ENCODE measurements at regions not wholly inside any gene's neighbourhood (a gene's known extent, or its start where the extent isn't known, plus 50 kb on each side); places are given as distances from the start of the nearest gene placed in this dataset.
A peak's percentile ranks its signal among the peaks of the same experiment; 100 is the strongest.

DNA sequence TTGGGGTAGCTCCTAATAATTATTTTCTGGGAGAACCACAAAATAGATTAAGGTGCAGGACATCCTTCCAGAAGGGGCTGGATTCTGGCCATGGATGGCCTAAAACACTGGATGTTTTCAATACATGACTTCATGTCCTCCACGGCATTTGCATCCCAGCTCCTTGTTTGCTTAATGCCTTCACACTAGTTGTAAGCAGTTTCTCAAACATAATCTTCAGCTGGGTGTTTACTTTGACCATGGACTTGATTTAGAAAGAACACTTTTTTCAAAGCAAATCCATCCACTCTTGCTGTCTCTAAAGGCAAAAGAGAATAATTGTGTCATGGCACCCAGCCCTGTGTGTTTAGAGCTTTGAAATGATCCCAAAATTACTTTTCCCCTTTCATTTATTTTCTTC, 82.5 kb upstream of the GSX1 start (continued):
- TF ChIP-seq DMAP1 (CRISPR knock-in tag; IDR thresholded peaks at IDR 0.05) (no peak), HOXA7 (CRISPR knock-in tag; IDR thresholded peaks at IDR 0.05) (no peak), HHEX (CRISPR knock-in tag; IDR thresholded peaks at IDR 0.05) (0 out of 2 replicates have a peak, but pooled peaks have one; percentile 40), ZNF33A (CRISPR knock-in tag; IDR thresholded peaks at IDR 0.05; ENCODE audit: borderline replicate concordance) (no peak), LCORL (IDR thresholded peaks at IDR 0.05) (no peak), LCORL (CRISPR knock-in tag; IDR thresholded peaks at IDR 0.05) (no peak), ZNF34 (CRISPR knock-in tag; IDR thresholded peaks at IDR 0.05; ENCODE audit: borderline replicate concordance) (no peak), RARA (CRISPR knock-in tag; IDR thresholded peaks at IDR 0.05) (peak; percentile 54), BCL6 (CRISPR knock-in tag; IDR thresholded peaks at IDR 0.05) (peak; percentile 38; the same call in 1 of the 2 replicates)

DNA sequence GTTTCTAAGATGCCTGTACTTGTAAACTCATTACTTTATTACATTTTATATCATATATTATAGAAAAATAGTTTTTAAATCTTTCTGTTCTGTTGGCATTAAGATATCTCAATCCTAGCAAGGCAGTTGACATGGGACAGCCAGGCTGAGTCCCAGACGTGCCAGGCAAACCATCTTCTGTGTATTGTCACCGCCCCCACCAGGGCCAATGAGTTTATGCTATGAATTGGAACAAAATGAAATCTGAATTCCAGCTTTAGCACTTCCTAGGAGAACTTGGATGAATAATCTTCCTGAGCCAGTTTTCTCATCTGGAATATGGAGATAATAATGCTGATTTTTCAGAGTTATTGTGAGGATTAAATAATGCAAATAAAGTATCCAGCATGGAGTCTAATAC, 79.9 kb upstream of the GSX1 start:
- ChIA-PET POLR2A (no interaction called here), CTCF (ENCODE audit: low intra/inter-chr PET ratio, low total read pairs) (interaction anchor here (1.1 to 1.6 kb wide), 2 partner anchors 179 to 337 kb away, joined by 3 to 16 read pairs; no protein-coding TSS in a partner anchor)
- peak; percentile 36 for DNase-seq (ENCODE audit: low spot score)
- no peaks in the 10 kb centered on the region for H4K20me1 ChIP-seq (ENCODE audit: insufficient read depth, low read length)
- peaks cover 16% of the 10 kb centered on the region; the same call in 1 of the 2 replicates for H3K4me1 ChIP-seq (ENCODE audit: insufficient read depth, low read length)
- no peak overlapping the region for H3K9ac ChIP-seq (ENCODE audit: insufficient read depth, low read depth, low read length)
- ATAC-seq: peak; percentile 84
- no peak overlapping the region for H3K4me2 ChIP-seq (ENCODE audit: low read depth, low read length)
- FAIRE-seq: peak; percentile 21
- 0% methylated on average over 2 of the region's 2 CpGs for WGBS (ENCODE audit: low lambda C conversion rate)
- intact Hi-C loops (cut with micrococcal nuclease; ENCODE audit: unreplicated experiment): loop anchor here (1.0 to 5.0 kb wide), 3 partner anchors 90 to 340 kb away; partner anchors contain the start of genes LNX2 and POLR1D
- no peaks in the 10 kb centered on the region for H3K36me3 ChIP-seq (replicated peaks in 1 of 2; ENCODE audit: control insufficient read depth in 1 of 2, insufficient read depth in 2 of 2, low read length in 2 of 2)
- H3K27ac ChIP-seq (ENCODE audit: extremely low read length, insufficient read depth, low read length): no peak overlapping the region
- H3K27me3 ChIP-seq (ENCODE audit: control insufficient read depth in 1 of 2, insufficient read depth in 2 of 2, low read length in 2 of 2): peaks cover 0 to 1% of the 10 kb centered on the region in 2 experiments; a peak in 2 of 5 replicates
- BruUV-seq (replicated peaks): no TSS peak
- H3K9me3 ChIP-seq (ENCODE audit: low read length): no peaks in the 10 kb centered on the region
- no peak overlapping the region for H2AFZ ChIP-seq (ENCODE audit: low read length)
- no peaks in the 10 kb centered on the region for H3K79me2 ChIP-seq (ENCODE audit: insufficient read depth, low read length)
- H3K4me3 ChIP-seq (replicated peaks in 1 of 3; ENCODE audit: insufficient read depth in 1 of 3, low read depth in 2 of 3, low read length in 3 of 3): no peak overlapping the region
- in situ Hi-C loops (cut with HindIII; ENCODE audit: extremely low pct_ligation_motif_present, low pct_unique_long_range_greater_than_20kb): loop anchor here (5.0 to 10.0 kb wide), 2 partner anchors 180 to 338 kb away; no protein-coding TSS in a partner anchor
- TF ChIP-seq, protein P1, sequence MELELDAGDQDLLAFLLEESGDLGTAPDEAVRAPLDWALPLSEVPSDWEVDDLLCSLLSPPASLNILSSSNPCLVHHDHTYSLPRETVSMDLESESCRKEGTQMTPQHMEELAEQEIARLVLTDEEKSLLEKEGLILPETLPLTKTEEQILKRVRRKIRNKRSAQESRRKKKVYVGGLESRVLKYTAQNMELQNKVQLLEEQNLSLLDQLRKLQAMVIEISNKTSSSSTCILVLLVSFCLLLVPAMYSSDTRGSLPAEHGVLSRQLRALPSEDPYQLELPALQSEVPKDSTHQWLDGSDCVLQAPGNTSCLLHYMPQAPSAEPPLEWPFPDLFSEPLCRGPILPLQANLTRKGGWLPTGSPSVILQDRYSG (CRISPR knock-in tag; IDR thresholded peaks at IDR 0.05): no peak
- no peak for TF ChIP-seq ZNF567 (CRISPR knock-in tag; IDR thresholded peaks at IDR 0.05; ENCODE audit: borderline replicate concordance)
- TF ChIP-seq KAT2B (IDR thresholded peaks at IDR 0.05; ENCODE audit: borderline replicate concordance, low read depth, low read length): no peak
- peak; percentile 90 for TF ChIP-seq STAG1 (CRISPR knock-in tag; IDR thresholded peaks at IDR 0.05)
- no peak for TF ChIP-seq RORA (CRISPR knock-in tag; IDR thresholded peaks at IDR 0.05)
- TF ChIP-seq, protein P2, sequence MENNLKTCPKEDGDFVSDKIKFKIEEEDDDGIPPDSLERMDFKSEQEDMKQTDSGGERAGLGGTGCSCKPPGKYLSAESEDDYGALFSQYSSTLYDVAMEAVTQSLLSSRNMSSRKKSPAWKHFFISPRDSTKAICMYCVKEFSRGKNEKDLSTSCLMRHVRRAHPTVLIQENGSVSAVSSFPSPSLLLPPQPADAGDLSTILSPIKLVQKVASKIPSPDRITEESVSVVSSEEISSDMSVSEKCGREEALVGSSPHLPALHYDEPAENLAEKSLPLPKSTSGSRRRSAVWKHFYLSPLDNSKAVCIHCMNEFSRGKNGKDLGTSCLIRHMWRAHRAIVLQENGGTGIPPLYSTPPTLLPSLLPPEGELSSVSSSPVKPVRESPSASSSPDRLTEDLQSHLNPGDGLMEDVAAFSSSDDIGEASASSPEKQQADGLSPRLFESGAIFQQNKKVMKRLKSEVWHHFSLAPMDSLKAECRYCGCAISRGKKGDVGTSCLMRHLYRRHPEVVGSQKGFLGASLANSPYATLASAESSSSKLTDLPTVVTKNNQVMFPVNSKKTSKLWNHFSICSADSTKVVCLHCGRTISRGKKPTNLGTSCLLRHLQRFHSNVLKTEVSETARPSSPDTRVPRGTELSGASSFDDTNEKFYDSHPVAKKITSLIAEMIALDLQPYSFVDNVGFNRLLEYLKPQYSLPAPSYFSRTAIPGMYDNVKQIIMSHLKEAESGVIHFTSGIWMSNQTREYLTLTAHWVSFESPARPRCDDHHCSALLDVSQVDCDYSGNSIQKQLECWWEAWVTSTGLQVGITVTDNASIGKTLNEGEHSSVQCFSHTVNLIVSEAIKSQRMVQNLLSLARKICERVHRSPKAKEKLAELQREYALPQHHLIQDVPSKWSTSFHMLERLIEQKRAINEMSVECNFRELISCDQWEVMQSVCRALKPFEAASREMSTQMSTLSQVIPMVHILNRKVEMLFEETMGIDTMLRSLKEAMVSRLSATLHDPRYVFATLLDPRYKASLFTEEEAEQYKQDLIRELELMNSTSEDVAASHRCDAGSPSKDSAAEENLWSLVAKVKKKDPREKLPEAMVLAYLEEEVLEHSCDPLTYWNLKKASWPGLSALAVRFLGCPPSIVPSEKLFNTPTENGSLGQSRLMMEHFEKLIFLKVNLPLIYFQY (CRISPR knock-in tag; IDR thresholded peaks at IDR 0.05; ENCODE audit: borderline replicate concordance): no peak
- TF ChIP-seq ZNF747 (CRISPR knock-in tag; IDR thresholded peaks at IDR 0.05; ENCODE audit: borderline replicate concordance): no peak
- TF ChIP-seq, protein P3, sequence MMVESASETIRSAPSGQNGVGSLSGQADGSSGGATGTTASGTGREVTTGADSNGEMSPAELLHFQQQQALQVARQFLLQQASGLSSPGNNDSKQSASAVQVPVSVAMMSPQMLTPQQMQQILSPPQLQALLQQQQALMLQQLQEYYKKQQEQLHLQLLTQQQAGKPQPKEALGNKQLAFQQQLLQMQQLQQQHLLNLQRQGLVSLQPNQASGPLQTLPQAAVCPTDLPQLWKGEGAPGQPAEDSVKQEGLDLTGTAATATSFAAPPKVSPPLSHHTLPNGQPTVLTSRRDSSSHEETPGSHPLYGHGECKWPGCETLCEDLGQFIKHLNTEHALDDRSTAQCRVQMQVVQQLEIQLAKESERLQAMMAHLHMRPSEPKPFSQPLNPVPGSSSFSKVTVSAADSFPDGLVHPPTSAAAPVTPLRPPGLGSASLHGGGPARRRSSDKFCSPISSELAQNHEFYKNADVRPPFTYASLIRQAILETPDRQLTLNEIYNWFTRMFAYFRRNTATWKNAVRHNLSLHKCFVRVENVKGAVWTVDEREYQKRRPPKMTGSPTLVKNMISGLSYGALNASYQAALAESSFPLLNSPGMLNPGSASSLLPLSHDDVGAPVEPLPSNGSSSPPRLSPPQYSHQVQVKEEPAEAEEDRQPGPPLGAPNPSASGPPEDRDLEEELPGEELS (CRISPR knock-in tag; IDR thresholded peaks at IDR 0.05): no peak
- TF ChIP-seq RAD21 (CRISPR knock-in tag; IDR thresholded peaks at IDR 0.05): peak; percentile 51
- TF ChIP-seq REXO4 (CRISPR knock-in tag; IDR thresholded peaks at IDR 0.05; ENCODE audit: borderline replicate concordance): no peak
- no peak for TF ChIP-seq MAF1 (CRISPR knock-in tag; IDR thresholded peaks at IDR 0.05; ENCODE audit: borderline replicate concordance)

Measured in HepG2 (cell line).